HG03108 (cell line): ENCODE measurements at regions not wholly inside any gene's neighbourhood (a gene's known extent, or its start where the extent isn't known, plus 50 kb on each side); places are given as distances from the start of the nearest gene placed in this dataset.

Experiments used
- ATAC-seq: cut with Tn5 transposase; IDR thresholded peaks from one replicate; pipeline ENCODE4 v1.9.1; 2021; ENCODE audit warnings: moderate library complexity; ENCODE audit not compliant: unreplicated experiment

GRCh38 chr7:17722798-17723197 lies 217.5 kb downstream of the SNX13 start:
- no peak for ATAC-seq

GRCh38 chr7:17725821-17726220 lies 214.5 kb downstream of the SNX13 start:
- ATAC-seq = no peak

DNA sequence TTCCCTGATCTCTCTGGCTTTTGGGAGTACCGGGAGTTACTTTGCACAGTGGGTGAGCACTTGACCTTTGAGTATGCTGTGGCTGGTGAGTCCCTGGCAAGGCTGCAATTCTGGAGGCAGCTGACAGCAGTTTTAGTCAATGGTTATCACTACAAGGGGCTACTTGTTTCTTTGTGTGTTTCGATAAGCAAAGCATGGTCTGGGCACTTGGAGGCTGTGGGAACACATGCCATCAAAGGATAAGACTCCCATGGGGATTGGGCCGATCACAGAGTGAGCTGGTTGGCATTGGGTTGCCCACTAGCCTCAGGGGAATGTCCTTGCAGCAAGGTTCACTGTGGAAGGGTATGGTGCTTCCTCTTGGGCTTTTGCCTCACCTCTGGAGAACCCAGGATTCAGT lies 208.2 kb downstream of the SNX13 start:
- no peak for ATAC-seq
